ENCODE measurements at regions not wholly inside any gene's neighbourhood (a gene's known extent, or its start where the extent isn't known, plus 50 kb on each side); places are given as distances from the start of the nearest gene placed in this dataset.

DNA sequence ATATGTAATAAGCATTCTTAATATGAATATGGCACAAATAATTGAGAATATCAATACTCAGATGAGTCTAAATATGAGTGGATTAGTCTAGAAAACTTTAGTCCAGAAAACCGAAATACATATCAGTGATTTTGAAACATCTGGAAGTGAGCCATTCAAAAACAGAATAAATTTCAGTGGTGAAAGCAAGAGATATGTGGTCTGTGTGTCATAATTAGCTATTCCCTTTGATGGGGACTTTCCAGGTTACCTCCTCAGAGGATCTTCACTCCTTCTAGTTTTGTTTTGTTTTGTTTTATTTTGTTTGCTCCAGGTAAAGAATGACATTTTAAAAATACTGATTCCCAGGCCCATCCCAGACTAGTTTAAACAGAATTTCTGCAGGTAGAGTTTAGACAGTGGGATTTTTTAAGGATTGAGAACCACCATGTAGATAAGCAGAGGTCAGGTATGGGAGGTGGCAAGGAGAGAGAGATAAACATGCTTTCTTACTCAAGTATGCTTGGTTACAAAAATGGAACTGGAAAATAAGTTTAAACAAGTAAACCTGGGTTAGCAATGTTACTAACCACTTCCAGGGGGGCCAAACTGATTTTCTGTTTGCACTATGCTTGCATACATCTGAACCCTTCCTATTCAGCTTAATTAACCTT lies 70.7 kb downstream of the NABP1 start:
- no peaks in the 10 kb centered on the region for H3K79me2 ChIP-seq (ENCODE audit: control insufficient read depth, insufficient read depth, low read length)
- no peak for FAIRE-seq
- H3K9ac ChIP-seq (ENCODE audit: control insufficient read depth, extremely low read depth, insufficient read depth, low read length), result no peak overlapping the region
- no peaks in the 10 kb centered on the region for H3K36me3 ChIP-seq (ENCODE audit: control insufficient read depth in 2 of 2, extremely low read depth in 1 of 2, insufficient read depth in 2 of 2, low read length in 2 of 2)
- no peak for DNase-seq (ENCODE audit: low read depth, low spot score)
- no peaks in the 10 kb centered on the region for H3K9me3 ChIP-seq (ENCODE audit: control insufficient read depth, low read depth, low read length)
- dilution Hi-C loops (cut with MboI; ENCODE audit: extremely low pct_ligation_motif_present, low sequenced_read_pairs), result no loop called here
- H4K20me1 ChIP-seq (ENCODE audit: control insufficient read depth, extremely low read depth, insufficient read depth, low read length), result no peaks in the 10 kb centered on the region
- H3K4me1 ChIP-seq (ENCODE audit: control insufficient read depth, extremely low read depth, insufficient read depth, low read length), result no peaks in the 10 kb centered on the region
- H3K4me3 ChIP-seq (ENCODE audit: control insufficient read depth in 2 of 3, extremely low read depth in 1 of 3, insufficient read depth in 2 of 3, low read depth in 1 of 3, low read length in 3 of 3), result no peak overlapping the region
- no peak overlapping the region for H3K4me2 ChIP-seq (ENCODE audit: control insufficient read depth, extremely low read depth, insufficient read depth, low read depth, low read length)
- no peak overlapping the region for H2AFZ ChIP-seq (ENCODE audit: control insufficient read depth, low read length)
- no peaks in the 10 kb centered on the region for H3K9me1 ChIP-seq (ENCODE audit: control insufficient read depth, extremely low read depth, insufficient read depth, low read length)
- no peaks in the 10 kb centered on the region for H3K27me3 ChIP-seq (ENCODE audit: control insufficient read depth, extremely low read depth, insufficient read depth, low read length)
- H3K27ac ChIP-seq (ENCODE audit: control insufficient read depth, insufficient read depth, low read length), result no peak overlapping the region
- TF ChIP-seq, protein P1, sequence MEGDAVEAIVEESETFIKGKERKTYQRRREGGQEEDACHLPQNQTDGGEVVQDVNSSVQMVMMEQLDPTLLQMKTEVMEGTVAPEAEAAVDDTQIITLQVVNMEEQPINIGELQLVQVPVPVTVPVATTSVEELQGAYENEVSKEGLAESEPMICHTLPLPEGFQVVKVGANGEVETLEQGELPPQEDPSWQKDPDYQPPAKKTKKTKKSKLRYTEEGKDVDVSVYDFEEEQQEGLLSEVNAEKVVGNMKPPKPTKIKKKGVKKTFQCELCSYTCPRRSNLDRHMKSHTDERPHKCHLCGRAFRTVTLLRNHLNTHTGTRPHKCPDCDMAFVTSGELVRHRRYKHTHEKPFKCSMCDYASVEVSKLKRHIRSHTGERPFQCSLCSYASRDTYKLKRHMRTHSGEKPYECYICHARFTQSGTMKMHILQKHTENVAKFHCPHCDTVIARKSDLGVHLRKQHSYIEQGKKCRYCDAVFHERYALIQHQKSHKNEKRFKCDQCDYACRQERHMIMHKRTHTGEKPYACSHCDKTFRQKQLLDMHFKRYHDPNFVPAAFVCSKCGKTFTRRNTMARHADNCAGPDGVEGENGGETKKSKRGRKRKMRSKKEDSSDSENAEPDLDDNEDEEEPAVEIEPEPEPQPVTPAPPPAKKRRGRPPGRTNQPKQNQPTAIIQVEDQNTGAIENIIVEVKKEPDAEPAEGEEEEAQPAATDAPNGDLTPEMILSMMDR (optimal IDR thresholded peaks at IDR 0.05 in 1 of 3, IDR thresholded peaks at IDR 0.05 in 1 of 3, conservative IDR thresholded peaks at IDR 0.05 in 1 of 3; ENCODE audit: extremely low read depth in 1 of 3, insufficient read depth in 2 of 3, low read length in 3 of 3), result no peak
- no peak for TF ChIP-seq EZH2 (IDR thresholded peaks at IDR 0.05; ENCODE audit: low read length)

DNA sequence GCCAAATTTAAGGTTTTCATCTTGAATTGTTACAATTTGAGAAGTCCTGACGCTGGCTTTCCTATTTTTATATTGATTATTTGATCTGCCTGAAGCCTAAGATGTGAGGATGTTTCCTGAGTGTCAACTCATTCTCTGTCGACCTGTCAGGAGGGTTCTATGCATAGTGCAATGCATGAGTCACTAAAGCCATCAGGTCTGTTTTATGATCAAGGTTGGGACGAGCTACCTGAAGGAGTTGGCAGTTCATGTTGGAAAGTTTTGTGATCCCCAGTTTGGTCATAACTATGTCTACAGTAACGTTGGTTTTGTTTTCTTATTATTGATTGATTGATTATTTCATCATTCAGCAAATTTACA lies 71.2 kb downstream of the NABP1 start:
- no peak overlapping the region for H3K27ac ChIP-seq (ENCODE audit: control insufficient read depth, insufficient read depth, low read length)
- H2AFZ ChIP-seq (ENCODE audit: control insufficient read depth, low read length), result no peak overlapping the region
- no peak overlapping the region for H3K9ac ChIP-seq (ENCODE audit: control insufficient read depth, extremely low read depth, insufficient read depth, low read length)
- H3K4me1 ChIP-seq (ENCODE audit: control insufficient read depth, extremely low read depth, insufficient read depth, low read length), result no peaks in the 10 kb centered on the region
- DNase-seq (ENCODE audit: low read depth, low spot score) (no peak), FAIRE-seq (no peak)
- H3K4me2 ChIP-seq (ENCODE audit: control insufficient read depth, extremely low read depth, insufficient read depth, low read depth, low read length), result no peak overlapping the region
- H3K27me3 ChIP-seq (ENCODE audit: control insufficient read depth, extremely low read depth, insufficient read depth, low read length), result no peaks in the 10 kb centered on the region
- H3K4me3 ChIP-seq (ENCODE audit: control insufficient read depth in 2 of 3, extremely low read depth in 1 of 3, insufficient read depth in 2 of 3, low read depth in 1 of 3, low read length in 3 of 3), result no peak overlapping the region
- H3K36me3 ChIP-seq (ENCODE audit: control insufficient read depth in 2 of 2, extremely low read depth in 1 of 2, insufficient read depth in 2 of 2, low read length in 2 of 2), result no peaks in the 10 kb centered on the region
- dilution Hi-C loops (cut with MboI; ENCODE audit: extremely low pct_ligation_motif_present, low sequenced_read_pairs), result no loop called here
- H3K9me1 ChIP-seq (ENCODE audit: control insufficient read depth, extremely low read depth, insufficient read depth, low read length), result no peaks in the 10 kb centered on the region
- H4K20me1 ChIP-seq (ENCODE audit: control insufficient read depth, extremely low read depth, insufficient read depth, low read length), result no peaks in the 10 kb centered on the region
- TF ChIP-seq, protein P1 (optimal IDR thresholded peaks at IDR 0.05 in 1 of 3, IDR thresholded peaks at IDR 0.05 in 1 of 3, conservative IDR thresholded peaks at IDR 0.05 in 1 of 3; ENCODE audit: extremely low read depth in 1 of 3, insufficient read depth in 2 of 3, low read length in 3 of 3), result no peak
- no peak for TF ChIP-seq EZH2 (IDR thresholded peaks at IDR 0.05; ENCODE audit: low read length)
- no peaks in the 10 kb centered on the region for H3K9me3 ChIP-seq (ENCODE audit: control insufficient read depth, low read depth, low read length)
- H3K79me2 ChIP-seq (ENCODE audit: control insufficient read depth, insufficient read depth, low read length), result no peaks in the 10 kb centered on the region

Data from keratinocyte (primary cell).